GM12878 (cell line): ENCODE measurements at regions not wholly inside any gene's neighbourhood (a gene's known extent, or its start where the extent isn't known, plus 50 kb on each side); places are given as distances from the start of the nearest gene placed in this dataset.

Experiments used
- ATAC-seq: fragments of 200-7000 bp; cut with Tn5 transposase; 3 replicates; pipeline ENCODE4 v1.9.1; 2020; ENCODE audit warnings: mild to moderate bottlenecking, moderate library complexity
- BruUV-seq: library from RNA; stranded (reverse); fragments of 400-500 nt; replicated peaks from 2 replicates; lab custom pipeline; 2021; lab: Mats Ljungman, UMichigan
- CTCF ChIA-PET: fragments of 300-600 bp; sonication (Branson Sonifier 250); formaldehyde crosslinking; extraction: SDS; loops from one replicate; lab custom pipeline; 2021; ENCODE audit warnings: inconsistent platforms; lab: Yijun Ruan, JAX
- POLR2A ChIA-PET: fragments of 350-600 bp; formaldehyde crosslinking; extraction: SDS; loops from one replicate; lab custom pipeline; 2021; ENCODE audit warnings: inconsistent platforms; lab: Charles Lee
- RAD21 ChIA-PET: fragments of 300-600 bp; sonication (Branson Sonifier 250); formaldehyde crosslinking; loops from one replicate; lab custom pipeline; 2023; ENCODE audit warnings: antibody characterized with exemption; ENCODE audit not compliant: unreplicated experiment; lab: Charles Lee
- SMC1A ChIA-PET: fragments of 300-600 bp; sonication (Branson Sonifier 250); formaldehyde crosslinking; loops from one replicate; lab custom pipeline; 2023; ENCODE audit not compliant: unreplicated experiment, uncharacterized antibody; lab: Charles Lee
- DNase-seq: peaks from one replicate; pipeline ENCODE4 v3.0.0-alpha.2; 2011; ENCODE audit warnings: low read depth, low spot score
- FAIRE-seq: peaks from 3 replicates; lab custom pipeline; 2011; peaks lifted over from hg19 to GRCh38; lab: Jason Lieb, UNC
- H2AFZ ChIP-seq: 2 replicates; pipeline ENCODE4 v1.6.0; 2011; ENCODE audit warnings: low read depth, low read length, control low read depth; ENCODE audit not compliant: control insufficient read depth
- H3K27ac ChIP-seq: 2 replicates; pipeline ENCODE4 v1.5.1; 2011; ENCODE audit warnings: control low read depth; ENCODE audit not compliant: control insufficient read depth, insufficient read depth
- H3K27me3 ChIP-seq, 2 experiments: replicated peaks in 1 of 2; 2 replicates each; pipeline versions ENCODE4 v1.6.0 to v1.6.1; 2011; ENCODE audit warnings: low read length in 1 of 2; ENCODE audit not compliant: control insufficient read depth in 2 of 2, insufficient read depth in 2 of 2
- H3K36me3 ChIP-seq, 2 experiments: 2 replicates each; pipeline ENCODE4 v1.5.1; 2011; ENCODE audit warnings: low read length in 1 of 2; ENCODE audit not compliant: control insufficient read depth in 2 of 2, insufficient read depth in 2 of 2
- H3K4me1 ChIP-seq: 2 replicates; pipeline ENCODE4 v1.6.1; 2011; ENCODE audit warnings: mild to moderate bottlenecking, low read length, moderate library complexity, mixed read lengths; ENCODE audit not compliant: control insufficient read depth, insufficient read depth
- H3K4me2 ChIP-seq: 2 replicates; pipeline ENCODE4 v1.6.0; 2011; ENCODE audit warnings: control low read depth; ENCODE audit not compliant: control insufficient read depth, insufficient read depth
- H3K4me3 ChIP-seq: fragments of 200-600 bp; sonication (generic); 2 replicates; pipeline ENCODE4 v1.5.1; 2016
- H3K79me2 ChIP-seq: 2 replicates; pipeline ENCODE4 v1.6.0; 2011; ENCODE audit warnings: low read length; ENCODE audit not compliant: control insufficient read depth, insufficient read depth
- H3K9ac ChIP-seq: 2 replicates; pipeline ENCODE4 v1.8.0; 2011; ENCODE audit warnings: low read length, control low read depth, mixed read lengths; ENCODE audit not compliant: control insufficient read depth, insufficient read depth
- H3K9me3 ChIP-seq: replicated peaks from 3 replicates; pipeline ENCODE4 v1.5.1; 2011; ENCODE audit warnings: mild to moderate bottlenecking, low read length; ENCODE audit not compliant: control insufficient read depth, insufficient read depth
- H4K20me1 ChIP-seq: 2 replicates; pipeline ENCODE4 v1.6.0; 2011; ENCODE audit not compliant: control insufficient read depth, insufficient read depth
- ATF7 ChIP-seq: fragments of 450-650 bp; IDR thresholded peaks from 2 replicates; pipeline ENCODE4 v1.6.1; 2016; ENCODE audit warnings: low read depth, mild to moderate bottlenecking
- CHD4 ChIP-seq: fragments of 200-600 bp; sonication (generic); IDR thresholded peaks from 2 replicates; pipeline ENCODE4 v1.6.1; 2016; ENCODE audit warnings: mild to moderate bottlenecking
- EED ChIP-seq: sonication (generic); IDR thresholded peaks from 2 replicates; pipeline ENCODE4 v1.6.1; 2016; ENCODE audit warnings: antibody characterized with exemption, low read depth
- ETV6 ChIP-seq, 2 experiments: fragments of 450-650 bp in 1 of 2; IDR thresholded peaks in 1 of 2; conservative IDR thresholded peaks in 1 of 2; 2 replicates each; pipeline ENCODE4 v1.6.1; 2014; ENCODE audit warnings: antibody characterized with exemption in 1 of 2, borderline replicate concordance in 1 of 2, low read depth in 1 of 2, mild to moderate bottlenecking in 1 of 2, moderate library complexity in 1 of 2
- GABPA ChIP-seq: IDR thresholded peaks from 2 replicates; pipeline ENCODE4 v1.6.1; 2014; ENCODE audit warnings: antibody characterized with exemption, low read depth, mild to moderate bottlenecking, inconsistent platforms
- HDGF ChIP-seq: fragments of 450-650 bp; IDR thresholded peaks from 2 replicates; pipeline ENCODE4 v1.6.1; 2016; ENCODE audit warnings: antibody characterized with exemption
- MTA3 ChIP-seq: IDR thresholded peaks from 2 replicates; pipeline ENCODE4 v1.6.1; 2012; ENCODE audit warnings: low read length, inconsistent platforms, borderline replicate concordance
- NR2F1 ChIP-seq: fragments of 450-650 bp; conservative IDR thresholded peaks from 2 replicates; pipeline ENCODE4 v1.6.1; 2017; ENCODE audit warnings: mild to moderate bottlenecking
- SMAD1 ChIP-seq: fragments of 450-650 bp; IDR thresholded peaks from 2 replicates; pipeline ENCODE4 v1.6.1; 2018; ENCODE audit warnings: mild to moderate bottlenecking, low read depth; ENCODE audit not compliant: partially characterized antibody
- SMAD5 ChIP-seq: IDR thresholded peaks from 2 replicates; pipeline ENCODE4 v1.6.1; 2016; ENCODE audit warnings: antibody characterized with exemption, low read depth
- SP1 ChIP-seq: IDR thresholded peaks from one replicate; pipeline ENCODE4 v1.6.1; 2011; ENCODE audit warnings: low read depth, low read length
- SPI1 ChIP-seq: IDR thresholded peaks from 2 replicates; pipeline ENCODE4 v1.6.1; 2011; ENCODE audit warnings: low read depth, mild to moderate bottlenecking, low read length, moderate library complexity, borderline replicate concordance; ENCODE audit not compliant: insufficient read depth
- TARDBP ChIP-seq: IDR thresholded peaks from 2 replicates; pipeline ENCODE4 v1.6.1; 2016; ENCODE audit warnings: borderline replicate concordance
- TCF7 ChIP-seq: IDR thresholded peaks from 2 replicates; pipeline ENCODE4 v1.6.1; 2014; ENCODE audit warnings: antibody characterized with exemption, borderline replicate concordance
- WRNIP1 ChIP-seq: IDR thresholded peaks from 2 replicates; pipeline ENCODE4 v1.6.1; 2011; ENCODE audit warnings: low read depth, low read length, improper control_type of control experiment, borderline replicate concordance
- WGBS: methylation state at CpG from one replicate; pipeline ENCODE4 v1.1.6; 2016; ENCODE audit warnings: low lambda C conversion rate; ENCODE audit not compliant: insufficient replicate concordance, insufficient coverage; ENCODE audit errors: missing lambda C conversion rate; 5-methylcytosine and 5-hydroxymethylcytosine counted together
- in situ Hi-C: fragments of 300-500 bp; cut with MboI; formaldehyde crosslinking; loops from 9 replicates; pipeline ENCODE4 v1.14.3; 2018; ENCODE audit warnings: mixed read lengths
- intact Hi-C: fragments of 100-400 bp; cut with micrococcal nuclease; formaldehyde crosslinking; loops from one replicate; pipeline ENCODE4 v1.14.2; 2022; ENCODE audit not compliant: unreplicated experiment
- TF ChIP-seq, protein P1 (sequence below): fragments of 450-650 bp; IDR thresholded peaks from 2 replicates; pipeline ENCODE4 v1.6.1; 2017; ENCODE audit warnings: mild to moderate bottlenecking, moderate library complexity
- TF ChIP-seq, protein P2 (sequence below): fragments of 450-650 bp; IDR thresholded peaks from 2 replicates; pipeline ENCODE4 v1.6.1; 2017; ENCODE audit warnings: mild to moderate bottlenecking, moderate library complexity
- TF ChIP-seq, protein P3 (sequence below): IDR thresholded peaks from 2 replicates; pipeline ENCODE4 v1.6.1; 2012; ENCODE audit warnings: low read length, inconsistent platforms

DNA sequence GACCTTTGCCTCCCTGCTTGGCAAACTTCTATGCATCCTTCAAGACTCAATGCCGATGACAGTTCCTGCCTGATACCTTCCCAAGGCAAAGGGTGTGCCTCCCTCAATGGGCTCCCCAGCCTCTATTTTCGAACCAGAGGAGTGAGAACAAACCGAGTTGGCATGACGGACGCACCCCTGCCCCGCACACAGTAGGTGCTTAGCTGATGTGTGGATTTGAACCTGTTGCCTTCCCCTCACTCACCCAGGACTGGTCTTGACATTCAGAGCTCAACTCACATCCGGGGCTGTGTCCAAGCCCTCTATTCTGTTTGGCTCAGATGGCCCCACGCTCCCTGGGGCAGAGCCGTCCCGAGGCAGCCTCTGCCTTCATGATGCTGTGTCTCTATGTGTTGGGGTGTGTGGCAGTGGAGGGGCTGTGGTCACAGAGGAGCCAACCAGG, 52.2 kb upstream of the SLC6A11 start:
- in situ Hi-C loops (no loop called here), intact Hi-C loops (no loop called here)
- ChIA-PET SMC1A (no interaction called here), RAD21 (no interaction called here), POLR2A (no interaction called here), CTCF (no interaction called here)
- Histone ChIP-seq H3K4me2 (no peak overlapping the region), H3K79me2 (no peaks in the 10 kb centered on the region), H3K27ac (no peak overlapping the region), H3K9ac (no peak overlapping the region), H3K4me1 (no peaks in the 10 kb centered on the region), H2AFZ (no peak overlapping the region), H3K36me3 (no peaks in the 10 kb centered on the region), H3K9me3 (no peaks in the 10 kb centered on the region), H4K20me1 (no peaks in the 10 kb centered on the region), H3K4me3 (no peak overlapping the region), H3K27me3 (no peaks in the 10 kb centered on the region)
- ATAC-seq (no peak), FAIRE-seq (no peak), DNase-seq (no peak)
- no TSS peak for BruUV-seq
- WGBS, result 40% methylated on average over 10 of the region's 10 CpGs
- TF ChIP-seq TCF7 (no peak), HDGF (no peak), NR2F1 (no peak), EED (no peak), WRNIP1 (no peak), CHD4 (no peak), MTA3 (no peak), SPI1 (no peak), TARDBP (no peak), SMAD5 (no peak), ETV6 (conservative IDR thresholded peaks at IDR 0.05 in 1 of 2, IDR thresholded peaks at IDR 0.05 in 1 of 2; ENCODE audit: borderline replicate concordance in 1 of 2, low read depth in 1 of 2) (no peak), SMAD1 (no peak), GABPA (no peak), ATF7 (no peak), SP1 (no peak)
- TF ChIP-seq, protein P1, sequence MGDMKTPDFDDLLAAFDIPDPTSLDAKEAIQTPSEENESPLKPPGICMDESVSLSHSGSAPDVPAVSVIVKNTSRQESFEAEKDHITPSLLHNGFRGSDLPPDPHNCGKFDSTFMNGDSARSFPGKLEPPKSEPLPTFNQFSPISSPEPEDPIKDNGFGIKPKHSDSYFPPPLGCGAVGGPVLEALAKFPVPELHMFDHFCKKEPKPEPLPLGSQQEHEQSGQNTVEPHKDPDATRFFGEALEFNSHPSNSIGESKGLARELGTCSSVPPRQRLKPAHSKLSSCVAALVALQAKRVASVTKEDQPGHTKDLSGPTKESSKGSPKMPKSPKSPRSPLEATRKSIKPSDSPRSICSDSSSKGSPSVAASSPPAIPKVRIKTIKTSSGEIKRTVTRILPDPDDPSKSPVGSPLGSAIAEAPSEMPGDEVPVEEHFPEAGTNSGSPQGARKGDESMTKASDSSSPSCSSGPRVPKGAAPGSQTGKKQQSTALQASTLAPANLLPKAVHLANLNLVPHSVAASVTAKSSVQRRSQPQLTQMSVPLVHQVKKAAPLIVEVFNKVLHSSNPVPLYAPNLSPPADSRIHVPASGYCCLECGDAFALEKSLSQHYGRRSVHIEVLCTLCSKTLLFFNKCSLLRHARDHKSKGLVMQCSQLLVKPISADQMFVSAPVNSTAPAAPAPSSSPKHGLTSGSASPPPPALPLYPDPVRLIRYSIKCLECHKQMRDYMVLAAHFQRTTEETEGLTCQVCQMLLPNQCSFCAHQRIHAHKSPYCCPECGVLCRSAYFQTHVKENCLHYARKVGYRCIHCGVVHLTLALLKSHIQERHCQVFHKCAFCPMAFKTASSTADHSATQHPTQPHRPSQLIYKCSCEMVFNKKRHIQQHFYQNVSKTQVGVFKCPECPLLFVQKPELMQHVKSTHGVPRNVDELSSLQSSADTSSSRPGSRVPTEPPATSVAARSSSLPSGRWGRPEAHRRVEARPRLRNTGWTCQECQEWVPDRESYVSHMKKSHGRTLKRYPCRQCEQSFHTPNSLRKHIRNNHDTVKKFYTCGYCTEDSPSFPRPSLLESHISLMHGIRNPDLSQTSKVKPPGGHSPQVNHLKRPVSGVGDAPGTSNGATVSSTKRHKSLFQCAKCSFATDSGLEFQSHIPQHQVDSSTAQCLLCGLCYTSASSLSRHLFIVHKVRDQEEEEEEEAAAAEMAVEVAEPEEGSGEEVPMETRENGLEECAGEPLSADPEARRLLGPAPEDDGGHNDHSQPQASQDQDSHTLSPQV, result no peak
- TF ChIP-seq, protein P2, sequence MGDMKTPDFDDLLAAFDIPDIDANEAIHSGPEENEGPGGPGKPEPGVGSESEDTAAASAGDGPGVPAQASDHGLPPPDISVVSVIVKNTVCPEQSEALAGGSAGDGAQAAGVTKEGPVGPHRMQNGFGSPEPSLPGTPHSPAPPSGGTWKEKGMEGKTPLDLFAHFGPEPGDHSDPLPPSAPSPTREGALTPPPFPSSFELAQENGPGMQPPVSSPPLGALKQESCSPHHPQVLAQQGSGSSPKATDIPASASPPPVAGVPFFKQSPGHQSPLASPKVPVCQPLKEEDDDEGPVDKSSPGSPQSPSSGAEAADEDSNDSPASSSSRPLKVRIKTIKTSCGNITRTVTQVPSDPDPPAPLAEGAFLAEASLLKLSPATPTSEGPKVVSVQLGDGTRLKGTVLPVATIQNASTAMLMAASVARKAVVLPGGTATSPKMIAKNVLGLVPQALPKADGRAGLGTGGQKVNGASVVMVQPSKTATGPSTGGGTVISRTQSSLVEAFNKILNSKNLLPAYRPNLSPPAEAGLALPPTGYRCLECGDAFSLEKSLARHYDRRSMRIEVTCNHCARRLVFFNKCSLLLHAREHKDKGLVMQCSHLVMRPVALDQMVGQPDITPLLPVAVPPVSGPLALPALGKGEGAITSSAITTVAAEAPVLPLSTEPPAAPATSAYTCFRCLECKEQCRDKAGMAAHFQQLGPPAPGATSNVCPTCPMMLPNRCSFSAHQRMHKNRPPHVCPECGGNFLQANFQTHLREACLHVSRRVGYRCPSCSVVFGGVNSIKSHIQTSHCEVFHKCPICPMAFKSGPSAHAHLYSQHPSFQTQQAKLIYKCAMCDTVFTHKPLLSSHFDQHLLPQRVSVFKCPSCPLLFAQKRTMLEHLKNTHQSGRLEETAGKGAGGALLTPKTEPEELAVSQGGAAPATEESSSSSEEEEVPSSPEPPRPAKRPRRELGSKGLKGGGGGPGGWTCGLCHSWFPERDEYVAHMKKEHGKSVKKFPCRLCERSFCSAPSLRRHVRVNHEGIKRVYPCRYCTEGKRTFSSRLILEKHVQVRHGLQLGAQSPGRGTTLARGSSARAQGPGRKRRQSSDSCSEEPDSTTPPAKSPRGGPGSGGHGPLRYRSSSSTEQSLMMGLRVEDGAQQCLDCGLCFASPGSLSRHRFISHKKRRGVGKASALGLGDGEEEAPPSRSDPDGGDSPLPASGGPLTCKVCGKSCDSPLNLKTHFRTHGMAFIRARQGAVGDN, result no peak
- TF ChIP-seq, protein P3, sequence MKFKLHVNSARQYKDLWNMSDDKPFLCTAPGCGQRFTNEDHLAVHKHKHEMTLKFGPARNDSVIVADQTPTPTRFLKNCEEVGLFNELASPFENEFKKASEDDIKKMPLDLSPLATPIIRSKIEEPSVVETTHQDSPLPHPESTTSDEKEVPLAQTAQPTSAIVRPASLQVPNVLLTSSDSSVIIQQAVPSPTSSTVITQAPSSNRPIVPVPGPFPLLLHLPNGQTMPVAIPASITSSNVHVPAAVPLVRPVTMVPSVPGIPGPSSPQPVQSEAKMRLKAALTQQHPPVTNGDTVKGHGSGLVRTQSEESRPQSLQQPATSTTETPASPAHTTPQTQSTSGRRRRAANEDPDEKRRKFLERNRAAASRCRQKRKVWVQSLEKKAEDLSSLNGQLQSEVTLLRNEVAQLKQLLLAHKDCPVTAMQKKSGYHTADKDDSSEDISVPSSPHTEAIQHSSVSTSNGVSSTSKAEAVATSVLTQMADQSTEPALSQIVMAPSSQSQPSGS, result no peak
